Astrocyte (in vitro differentiated cells and primary cell): ENCODE measurements at regions not wholly inside any gene's neighbourhood (a gene's known extent, or its start where the extent isn't known, plus 50 kb on each side); places are given as distances from the start of the nearest gene placed in this dataset.

Experiments used
- CTCF ChIP-seq: IDR thresholded peaks from 2 replicates; pipeline ENCODE4 v1.5.1; 2011; ENCODE audit warnings: low read depth, mild to moderate bottlenecking, inconsistent platforms, low read length, moderate library complexity; ENCODE audit not compliant: insufficient read depth
- EZH2 ChIP-seq: IDR thresholded peaks from 2 replicates; pipeline ENCODE4 v1.6.1; 2012; ENCODE audit warnings: mild to moderate bottlenecking, low read length, inconsistent platforms; ENCODE audit not compliant: insufficient read depth

- TF ChIP-seq CTCF, result no peak
- no peak for TF ChIP-seq EZH2
Measured at GRCh38 chr13:88086577-88086976, 415.4 kb downstream of the SLITRK5 start.
